IMR-90 (cell line): ENCODE measurements at regions not wholly inside any gene's neighbourhood (a gene's known extent, or its start where the extent isn't known, plus 50 kb on each side); places are given as distances from the start of the nearest gene placed in this dataset.

Experiments
- ATAC-seq: fragments of 200-7000 bp; cut with Tn5 transposase; 2 replicates; pipeline ENCODE4 v1.9.1; 2020; ENCODE audit warnings: low read depth, mild to moderate bottlenecking, moderate library complexity
- BruUV-seq: library from RNA; stranded (reverse); fragments of 400-500 nt; replicated peaks from 2 replicates; lab custom pipeline; 2021; lab: Mats Ljungman, UMichigan
- CTCF ChIA-PET: fragments of 300-600 bp; formaldehyde crosslinking; extraction: SDS; loops from one replicate; lab custom pipeline; 2021; ENCODE audit warnings: antibody characterized with exemption; lab: Yijun Ruan, JAX
- POLR2A ChIA-PET: fragments of 300-600 bp; sonication (Branson Sonifier 250); formaldehyde crosslinking; loops from one replicate; lab custom pipeline; 2022; ENCODE audit warnings: antibody characterized with exemption; ENCODE audit not compliant: unreplicated experiment; lab: Charles Lee
- DNase-seq: peaks from one replicate; pipeline ENCODE4 v3.0.0; 2013
- H2AFZ ChIP-seq: replicated peaks from 2 replicates; pipeline ENCODE3; 2013; ENCODE audit warnings: low read length, mild to moderate bottlenecking; ENCODE audit not compliant: poor library complexity
- H2AK5ac ChIP-seq: 2 replicates; pipeline ENCODE4 v1.6.1; 2013; ENCODE audit warnings: low read depth, low read length, inconsistent platforms
- H2AK9ac ChIP-seq: replicated peaks from 2 replicates; pipeline ENCODE3; 2013; ENCODE audit warnings: mild to moderate bottlenecking, low read depth, low read length, moderate library complexity; ENCODE audit not compliant: poor library complexity
- H2BK120ac ChIP-seq: 2 replicates; pipeline ENCODE4 v1.6.1; 2013; ENCODE audit warnings: low read depth, low read length, inconsistent platforms
- H2BK15ac ChIP-seq: 3 replicates; pipeline ENCODE4 v1.6.1; 2013; ENCODE audit warnings: low read depth, low read length, inconsistent platforms
- H2BK20ac ChIP-seq: 2 replicates; pipeline ENCODE4 v1.6.1; 2013; ENCODE audit warnings: low read depth, mild to moderate bottlenecking, inconsistent platforms, low read length, moderate library complexity
- H2BK5ac ChIP-seq: 2 replicates; pipeline ENCODE4 v1.6.1; 2013; ENCODE audit warnings: mild to moderate bottlenecking, low read depth, low read length, inconsistent platforms; ENCODE audit not compliant: poor library complexity, severe bottlenecking
- H3K14ac ChIP-seq: replicated peaks from 2 replicates; pipeline ENCODE4 v1.6.1; 2013; ENCODE audit warnings: low read depth, low read length, inconsistent platforms
- H3K18ac ChIP-seq: 2 replicates; pipeline ENCODE4 v1.6.1; 2013; ENCODE audit warnings: low read depth, low read length, control low read depth
- H3K23ac ChIP-seq: 2 replicates; pipeline ENCODE4 v1.6.1; 2013; ENCODE audit warnings: low read depth, low read length, inconsistent platforms
- H3K27ac ChIP-seq: 2 replicates; pipeline ENCODE4 v1.5.1; 2013; ENCODE audit warnings: mild to moderate bottlenecking, control low read depth, low read length; ENCODE audit not compliant: insufficient read depth
- H3K27me3 ChIP-seq: 2 replicates; pipeline ENCODE4 v1.6.1; 2013; ENCODE audit warnings: low read length; ENCODE audit not compliant: control insufficient read depth, insufficient read depth
- H3K36me3 ChIP-seq: 2 replicates; pipeline ENCODE4 v1.6.1; 2013; ENCODE audit warnings: low read length, mixed read lengths; ENCODE audit not compliant: control insufficient read depth, insufficient read depth
- H3K4ac ChIP-seq: 2 replicates; pipeline ENCODE4 v1.6.1; 2013; ENCODE audit warnings: low read depth, low read length, inconsistent platforms
- H3K4me1 ChIP-seq: 2 replicates; pipeline ENCODE4 v1.6.1; 2013; ENCODE audit warnings: low read length, mixed read lengths; ENCODE audit not compliant: control insufficient read depth, insufficient read depth
- H3K4me2 ChIP-seq: 2 replicates; pipeline ENCODE4 v1.6.1; 2013; ENCODE audit warnings: low read depth, mild to moderate bottlenecking, control low read depth, low read length, moderate library complexity
- H3K4me3 ChIP-seq: 2 replicates; pipeline ENCODE4 v1.5.1; 2013; ENCODE audit warnings: low read depth, mild to moderate bottlenecking, control low read depth, low read length, moderate library complexity; ENCODE audit not compliant: insufficient read depth
- H3K56ac ChIP-seq: 2 replicates; pipeline ENCODE4 v1.6.1; 2013; ENCODE audit warnings: low read length, inconsistent platforms; ENCODE audit not compliant: insufficient read depth; ENCODE audit errors: extremely low read depth
- H3K79me1 ChIP-seq, 2 experiments: 2 replicates each; pipeline ENCODE4 v1.6.1; 2013; ENCODE audit warnings: low read length in 2 of 2, inconsistent platforms in 1 of 2, low read depth in 1 of 2
- H3K9ac ChIP-seq: 2 replicates; pipeline ENCODE4 v1.6.1; 2013; ENCODE audit warnings: low read depth, low read length, control low read depth
- H3K9me1 ChIP-seq: 2 replicates; pipeline ENCODE4 v1.6.1; 2013; ENCODE audit warnings: low read length, inconsistent platforms; ENCODE audit not compliant: insufficient read depth
- H3K9me3 ChIP-seq: 2 replicates; pipeline ENCODE4 v1.6.1; 2013; ENCODE audit warnings: low read length; ENCODE audit not compliant: control insufficient read depth, insufficient read depth
- H4K20me1 ChIP-seq: 2 replicates; pipeline ENCODE4 v1.6.1; 2013; ENCODE audit warnings: low read length, inconsistent platforms; ENCODE audit not compliant: insufficient read depth
- H4K5ac ChIP-seq: 2 replicates; pipeline ENCODE4 v1.6.1; 2013; ENCODE audit warnings: mild to moderate bottlenecking, low read depth, low read length, control low read depth
- H4K8ac ChIP-seq, 2 experiments: 2 replicates each; pipeline ENCODE4 v1.6.1; 2013; ENCODE audit warnings: low read depth in 2 of 2, low read length in 2 of 2, control low read depth in 1 of 2, inconsistent platforms in 1 of 2
- H4K91ac ChIP-seq: 2 replicates; pipeline ENCODE4 v1.6.1; 2013; ENCODE audit warnings: low read depth, low read length, inconsistent platforms; ENCODE audit not compliant: insufficient read depth
- CEBPB ChIP-seq: IDR thresholded peaks from 2 replicates; pipeline ENCODE4 v1.6.1; 2012; ENCODE audit warnings: low read depth, low read length, improper control_type of control experiment
- CTCF ChIP-seq: conservative IDR thresholded peaks from 2 replicates; pipeline ENCODE4 v1.5.1; 2012; ENCODE audit warnings: mild to moderate bottlenecking, low read depth, low read length, improper control_type of control experiment
- MXI1 ChIP-seq: IDR thresholded peaks from 2 replicates; pipeline ENCODE4 v1.6.1; 2012; ENCODE audit warnings: low read depth, mild to moderate bottlenecking, low read length, moderate library complexity, borderline replicate concordance
- POLR2A ChIP-seq: IDR thresholded peaks from 2 replicates; pipeline ENCODE4 v1.6.1; 2012; ENCODE audit warnings: mild to moderate bottlenecking, low read depth, low read length
- WGBS, 2 experiments: methylation state at CpG; one replicate each; pipeline versions ENCODE4 v1.1.5 to v1.1.7; 2013; ENCODE audit warnings: missing lambda C conversion rate in 2 of 2; ENCODE audit not compliant: insufficient read length in 1 of 2; ENCODE audit errors: extremely low coverage in 2 of 2; 5-methylcytosine and 5-hydroxymethylcytosine counted together
- dilution Hi-C: fragments of 300-500 bp; cut with HindIII; formaldehyde crosslinking; loops from one replicate; pipeline ENCODE4 v1.14.3; 2018; ENCODE audit warnings: low sequenced_read_pairs; ENCODE audit not compliant: unreplicated experiment
- in situ Hi-C: fragments of 300-500 bp; cut with MboI; formaldehyde crosslinking; loops from 3 replicates; pipeline ENCODE4 v1.14.3; 2019; ENCODE audit warnings: low sequenced_read_pairs, inconsistent platforms, mixed read lengths
- intact Hi-C: fragments of 100-400 bp; cut with micrococcal nuclease; formaldehyde crosslinking; loops from 2 replicates; pipeline ENCODE4 v1.10.0; 2022

GRCh38 chr9:88197016-88197415 lies 58.7 kb upstream of the SPATA31C2 start:
- intact Hi-C loops = loop anchor here (5.0 kb wide), 2 partner anchors 190 to 380 kb away; partner anchors contain the start of gene SPIN1
- no peak overlapping the region for H4K5ac ChIP-seq
- H3K56ac ChIP-seq = peak overlapping the region; percentile 71
- H4K8ac ChIP-seq = peak overlapping the region; percentile 34 to 86; a peak in 3 of 4 replicates
- peak overlapping the region; percentile 8; the same call in 1 of the 2 replicates for H3K23ac ChIP-seq
- H2AK9ac ChIP-seq = no peak overlapping the region
- CTCF ChIA-PET = interaction anchor here (1.2 kb wide), 1 partner anchor 11 kb away, joined by 4 read pairs; no protein-coding TSS in a partner anchor
- peak overlapping the region; percentile 74 for H4K91ac ChIP-seq
- peak overlapping the region; percentile 12; the same call in 1 of the 2 replicates for H3K9ac ChIP-seq
- in situ Hi-C loops = loop anchor here (10.0 kb wide), 1 partner anchor 808 kb away; no protein-coding TSS in a partner anchor
- no peaks in the 10 kb centered on the region; a peak in 1 of 4 replicates for H3K79me1 ChIP-seq
- peak overlapping the region; percentile 89 for H3K4me2 ChIP-seq
- peak overlapping the region; percentile 72 for H3K27ac ChIP-seq
- no peaks in the 10 kb centered on the region for H3K36me3 ChIP-seq
- H3K18ac ChIP-seq = peak overlapping the region; percentile 72
- dilution Hi-C loops = no loop called here
- POLR2A ChIA-PET = interaction anchor here (0.5 kb wide), 1 partner anchor 291 kb away, joined by 4 read pairs; no protein-coding TSS in a partner anchor
- H3K27me3 ChIP-seq = no peaks in the 10 kb centered on the region
- H3K14ac ChIP-seq = 0 out of 2 replicates have a peak overlapping the region, but pooled peaks have one; percentile 0
- H3K9me3 ChIP-seq = no peaks in the 10 kb centered on the region
- peak overlapping the region; percentile 97 for H2BK5ac ChIP-seq
- no peaks in the 10 kb centered on the region for H4K20me1 ChIP-seq
- no peak overlapping the region for H2AFZ ChIP-seq
- H2BK20ac ChIP-seq = peak overlapping the region; percentile 77; the same call in 1 of the 2 replicates
- peak overlapping the region; percentile 54 for H3K4ac ChIP-seq
- ATAC-seq (peak; percentile 33; the same call in 1 of the 2 replicates), DNase-seq (peak; percentile 75)
- no peak for TF ChIP-seq MXI1
- no peak for TF ChIP-seq POLR2A
- TF ChIP-seq CTCF = no peak
- TF ChIP-seq CEBPB = peak; percentile 67; the same call in 1 of the 2 replicates
- peaks cover 4% of the 10 kb centered on the region for H3K4me1 ChIP-seq
- H2BK15ac ChIP-seq = peak overlapping the region; percentile 86; the same call in 2 of the 3 replicates
- WGBS, 2 experiments = 17% methylated on average over 2 of the region's 3 CpGs; no CpG with 5 or more reads in 1 of the 2 experiments
- H3K4me3 ChIP-seq = no peak overlapping the region
- peaks cover 4% of the 10 kb centered on the region for H3K9me1 ChIP-seq
- no TSS peak for BruUV-seq
- peak overlapping the region; percentile 85 for H2BK120ac ChIP-seq
- H2AK5ac ChIP-seq = peak overlapping the region; percentile 45; the same call in 1 of the 2 replicates
